Glutamatergic neuron (in vitro differentiated cells): ENCODE measurements at regions not wholly inside any gene's neighbourhood (a gene's known extent, or its start where the extent isn't known, plus 50 kb on each side); places are given as distances from the start of the nearest gene placed in this dataset.

Experiments
- DNase-seq: peaks from one replicate; pipeline ENCODE4 v3.0.0; 2022
- H3K27ac Mint-ChIP-seq: one replicate; pipeline ENCODE4 v1.8.0; 2020; ENCODE audit warnings: mild to moderate bottlenecking, mixed read lengths, inconsistent platforms; ENCODE audit not compliant: unreplicated experiment
- H3K27me3 Mint-ChIP-seq: one replicate; pipeline ENCODE4 v1.8.0; 2020; ENCODE audit warnings: mild to moderate bottlenecking, moderate library complexity, mixed read lengths, inconsistent platforms; ENCODE audit not compliant: unreplicated experiment
- H3K36me3 Mint-ChIP-seq: one replicate; pipeline ENCODE4 v1.8.0; 2020; ENCODE audit warnings: mild to moderate bottlenecking, mixed read lengths, inconsistent platforms; ENCODE audit not compliant: unreplicated experiment
- H3K4me1 Mint-ChIP-seq: one replicate; pipeline ENCODE4 v1.8.0; 2020; ENCODE audit warnings: mild to moderate bottlenecking, low read depth, mixed read lengths, inconsistent platforms; ENCODE audit not compliant: unreplicated experiment
- H3K4me3 Mint-ChIP-seq: one replicate; pipeline ENCODE4 v1.8.0; 2020; ENCODE audit warnings: mild to moderate bottlenecking, mixed read lengths, inconsistent platforms; ENCODE audit not compliant: unreplicated experiment
- H3K9me3 Mint-ChIP-seq: one replicate; pipeline ENCODE4 v1.8.0; 2020; ENCODE audit warnings: mild to moderate bottlenecking, moderate library complexity, mixed read lengths, inconsistent platforms; ENCODE audit not compliant: unreplicated experiment
- CTCF ChIP-seq: fragments of 200-600 bp; sonication (generic); IDR thresholded peaks from one replicate; pipeline ENCODE4 v1.5.0; 2021; ENCODE audit not compliant: partially characterized antibody, unreplicated experiment

GRCh38 chr11:104610635-104611034 lies 287.6 kb downstream of the CASP12 start:
- H3K9me3 Mint-ChIP-seq = no peaks in the 10 kb centered on the region

DNA sequence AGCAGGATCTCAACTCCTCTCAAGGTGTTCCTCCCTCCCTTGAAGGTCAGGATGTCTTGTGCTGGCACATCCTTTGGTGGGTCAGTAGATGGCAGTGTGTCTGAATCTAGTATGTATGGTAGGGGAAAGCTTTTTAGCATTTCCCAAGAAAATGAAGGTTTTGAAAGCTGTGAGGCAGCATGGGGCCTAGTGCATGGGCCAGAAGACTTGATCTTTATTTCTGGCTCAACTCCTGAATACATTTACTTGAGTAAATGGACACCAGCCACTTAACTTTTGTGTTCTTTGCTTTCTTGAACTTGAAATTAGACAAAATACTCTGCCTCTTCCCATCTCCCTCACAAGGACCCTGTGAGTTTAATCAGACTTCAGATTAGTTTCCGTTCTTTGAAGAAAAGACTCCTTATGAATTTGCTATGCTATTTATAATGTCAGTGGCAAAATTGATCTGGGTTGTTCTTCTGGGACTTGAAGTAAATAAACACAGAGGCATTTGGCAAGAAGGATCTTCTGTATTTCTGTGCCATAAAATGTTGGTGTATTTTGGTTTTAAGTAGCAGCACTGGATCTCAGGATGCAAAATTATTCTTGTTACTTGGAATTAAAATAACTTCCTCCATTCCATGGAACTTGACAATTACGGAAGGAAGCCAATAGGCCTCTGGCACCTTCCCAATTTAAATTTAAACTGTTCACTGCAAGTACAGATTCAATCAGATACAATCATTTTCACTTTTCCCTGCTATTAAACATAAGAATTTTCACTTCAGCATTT lies 288.8 kb downstream of the CASP12 start:
- Mint-ChIP-seq H3K36me3 (no peaks in the 10 kb centered on the region), H3K4me3 (no peak overlapping the region), H3K27ac (no peak overlapping the region), H3K9me3 (no peaks in the 10 kb centered on the region), H3K27me3 (peaks cover 2% of the 10 kb centered on the region), H3K4me1 (no peaks in the 10 kb centered on the region)
- no peak for DNase-seq
- TF ChIP-seq CTCF = peak; percentile 50

More at GRCh38 chr11:104610635-104611034, 287.6 kb downstream of the CASP12 start:
- no peak for TF ChIP-seq CTCF
- DNase-seq = no peak
- no peak overlapping the region for H3K27ac Mint-ChIP-seq
- H3K4me3 Mint-ChIP-seq = no peak overlapping the region
- H3K4me1 Mint-ChIP-seq = no peaks in the 10 kb centered on the region
- no peaks in the 10 kb centered on the region for H3K36me3 Mint-ChIP-seq
- peaks cover 4% of the 10 kb centered on the region for H3K27me3 Mint-ChIP-seq

DNA sequence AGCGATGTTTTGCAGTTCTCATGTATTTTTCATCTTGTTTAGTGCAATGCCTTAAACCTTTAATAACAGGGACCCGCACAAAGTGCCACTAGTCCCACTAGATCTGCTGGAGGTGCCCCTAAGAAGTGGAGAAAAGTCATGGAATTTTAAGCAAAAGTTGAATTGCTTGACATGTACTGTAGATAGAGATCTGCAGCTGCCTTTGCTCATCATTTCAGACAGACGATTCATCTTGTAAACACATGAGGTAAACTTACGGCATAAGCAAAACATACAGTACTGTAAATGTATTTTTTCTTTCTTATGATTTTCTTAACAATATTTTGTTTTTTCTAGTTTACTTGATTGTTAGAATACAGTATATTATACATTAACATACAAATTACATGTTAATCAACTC lies 295.6 kb downstream of the CASP12 start:
- H3K27me3 Mint-ChIP-seq = peaks cover under 1% of the 10 kb centered on the region
- H3K36me3 Mint-ChIP-seq = no peaks in the 10 kb centered on the region
- no peak for DNase-seq
- no peak for TF ChIP-seq CTCF
- H3K4me3 Mint-ChIP-seq = no peak overlapping the region
- no peaks in the 10 kb centered on the region for H3K4me1 Mint-ChIP-seq
- no peak overlapping the region for H3K27ac Mint-ChIP-seq
- no peaks in the 10 kb centered on the region for H3K9me3 Mint-ChIP-seq

DNA sequence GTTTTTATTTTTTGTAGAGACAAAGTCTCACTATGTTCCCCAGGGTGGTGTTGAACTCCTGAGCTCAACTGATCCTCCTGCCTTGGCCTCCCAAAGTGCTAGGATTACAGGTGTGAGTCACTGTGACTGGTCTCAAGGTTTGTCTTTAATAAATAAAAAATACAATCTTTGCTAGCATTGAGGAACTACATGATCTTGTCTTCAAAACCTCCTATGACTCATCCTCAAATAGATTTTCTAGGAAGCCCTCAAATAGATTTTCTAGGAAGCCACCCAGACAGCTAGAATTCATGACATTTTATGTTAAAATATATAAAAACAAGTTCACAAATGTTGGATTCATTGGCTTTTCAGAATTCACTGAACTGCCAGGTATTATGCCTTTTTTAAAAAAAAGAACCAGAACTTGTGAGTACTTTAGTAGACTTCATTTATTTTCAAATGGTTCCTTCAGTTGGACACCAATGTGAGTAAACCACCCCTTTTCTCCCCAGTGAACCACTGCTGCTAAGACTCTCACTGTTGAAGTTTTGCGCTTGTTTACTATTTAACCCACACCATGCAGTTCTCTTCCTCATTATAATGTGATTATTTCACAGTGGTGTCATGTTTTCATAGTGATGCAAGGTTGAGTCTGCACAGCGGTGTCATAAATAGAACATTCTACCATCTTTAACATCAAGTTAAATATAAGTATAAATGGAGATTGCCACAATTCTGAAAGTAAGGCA lies 303.9 kb downstream of the CASP12 start:
- no peaks in the 10 kb centered on the region for H3K4me1 Mint-ChIP-seq
- H3K36me3 Mint-ChIP-seq = no peaks in the 10 kb centered on the region
- H3K27me3 Mint-ChIP-seq = no peaks in the 10 kb centered on the region
- no peak for TF ChIP-seq CTCF
- H3K27ac Mint-ChIP-seq = no peak overlapping the region
- no peaks in the 10 kb centered on the region for H3K9me3 Mint-ChIP-seq
- H3K4me3 Mint-ChIP-seq = no peak overlapping the region
- no peak for DNase-seq

DNA sequence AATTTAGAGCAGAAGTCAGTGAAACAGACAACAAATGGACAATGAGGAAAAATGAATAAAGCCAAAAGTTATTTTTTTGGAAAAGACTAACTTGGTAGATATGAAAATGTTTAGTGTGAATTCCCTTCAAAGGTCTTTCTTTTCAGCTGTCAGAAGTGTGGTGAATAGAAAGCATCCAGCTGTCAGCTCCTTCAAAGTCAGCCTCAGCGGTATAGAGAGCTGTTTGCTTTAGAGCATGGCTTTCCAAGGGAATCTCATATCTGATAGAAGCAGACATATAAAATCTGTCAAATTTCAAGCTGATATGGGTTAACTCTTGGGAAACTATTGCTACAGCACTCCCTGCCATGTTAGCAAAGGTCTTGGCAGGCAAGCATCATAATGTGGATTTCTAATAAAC lies 309.3 kb downstream of the CASP12 start:
- no peak overlapping the region for H3K4me3 Mint-ChIP-seq
- no peak for TF ChIP-seq CTCF
- no peak overlapping the region for H3K27ac Mint-ChIP-seq
- no peaks in the 10 kb centered on the region for H3K27me3 Mint-ChIP-seq
- no peaks in the 10 kb centered on the region for H3K36me3 Mint-ChIP-seq
- no peaks in the 10 kb centered on the region for H3K9me3 Mint-ChIP-seq
- DNase-seq = no peak
- no peaks in the 10 kb centered on the region for H3K4me1 Mint-ChIP-seq
